ENCODE measurements at regions not wholly inside any gene's neighbourhood (a gene's known extent, or its start where the extent isn't known, plus 50 kb on each side); places are given as distances from the start of the nearest gene placed in this dataset.
A peak's percentile ranks its signal among the peaks of the same experiment; 100 is the strongest.
"Not testable (repeated sequence)": the region's sequence is repeated elsewhere in the genome, so short reads cannot be mapped to it uniquely, and the experiment has no call there.

- DNase-seq (ENCODE audit: low read depth in 2 of 2): no peak
These were observed 106.6 kb upstream of the FMN2 start for GRCh38 chr1:239985044-239985443.

DNA sequence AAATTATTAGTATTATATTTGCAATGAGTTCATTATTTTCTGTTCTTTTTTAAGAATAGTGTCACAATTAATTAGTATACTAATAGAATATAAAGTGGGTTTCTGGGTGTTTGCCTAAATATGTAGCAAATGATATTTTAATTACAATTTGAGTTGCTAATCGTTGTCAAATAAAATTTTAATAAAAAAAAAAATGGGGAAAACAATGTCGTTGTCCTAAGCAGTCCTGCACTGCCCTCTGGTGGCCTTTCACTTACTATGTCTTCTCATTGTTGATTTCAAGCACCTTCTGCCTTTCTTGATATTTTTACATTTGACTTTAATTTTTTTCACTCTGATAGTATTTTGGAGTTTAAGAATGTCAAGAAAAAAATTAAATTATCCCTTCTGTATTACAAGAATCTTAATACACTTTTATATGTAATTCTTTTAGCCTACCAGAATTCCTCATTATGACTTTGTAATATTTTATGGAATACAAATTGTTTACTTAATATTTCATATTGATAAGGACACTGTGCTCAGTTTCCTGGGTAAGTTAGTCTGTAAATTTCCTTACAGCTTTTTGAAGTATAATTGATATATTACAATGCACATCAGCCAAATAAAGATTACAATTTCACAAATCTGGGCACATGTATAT, 104.5 kb upstream of the FMN2 start:
- peak in 1 of 2 experiments; percentile 15 for DNase-seq (ENCODE audit: low read depth in 2 of 2)

DNA sequence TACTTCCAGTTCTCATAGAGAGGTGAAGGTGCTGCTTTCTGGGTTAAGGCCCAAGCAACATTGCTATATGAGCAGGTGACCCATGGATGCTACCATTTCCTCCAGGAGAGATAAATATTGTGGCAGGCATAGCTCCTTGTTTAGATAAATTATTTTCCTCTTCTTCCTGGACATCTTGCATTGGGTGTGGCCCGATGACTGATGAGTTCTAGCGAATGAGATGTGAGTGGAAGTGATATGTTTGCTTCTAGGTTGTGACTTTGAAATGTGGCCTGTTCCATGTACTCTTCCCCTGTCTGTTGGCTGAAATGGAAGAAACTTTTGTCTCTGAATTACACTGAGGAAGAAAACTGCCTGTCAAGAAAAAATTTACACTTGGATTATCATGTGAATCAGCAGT, 101.7 kb upstream of the FMN2 start:
- no peak for DNase-seq (ENCODE audit: low read depth in 2 of 2)

- not testable (repeated sequence) for DNase-seq (ENCODE audit: low read depth in 2 of 2)
These were observed 99.1 kb upstream of the FMN2 start for GRCh38 chr1:239992566-239992965.

- no peak for DNase-seq (ENCODE audit: low read depth in 2 of 2)
These were observed 98.3 kb upstream of the FMN2 start for GRCh38 chr1:239993366-239993765.

GRCh38 chr1:239995281-239995680, 96.4 kb upstream of the FMN2 start:
- no peak for DNase-seq (ENCODE audit: low read depth in 2 of 2)

GRCh38 chr1:239997160-239997514, 94.5 kb upstream of the FMN2 start:
- no peak for DNase-seq (ENCODE audit: low read depth in 2 of 2)

- peak in 1 of 2 experiments; percentile 8 for DNase-seq (ENCODE audit: low read depth in 2 of 2)
These were observed 94.0 kb upstream of the FMN2 start for GRCh38 chr1:239997515-239998311.

DNA sequence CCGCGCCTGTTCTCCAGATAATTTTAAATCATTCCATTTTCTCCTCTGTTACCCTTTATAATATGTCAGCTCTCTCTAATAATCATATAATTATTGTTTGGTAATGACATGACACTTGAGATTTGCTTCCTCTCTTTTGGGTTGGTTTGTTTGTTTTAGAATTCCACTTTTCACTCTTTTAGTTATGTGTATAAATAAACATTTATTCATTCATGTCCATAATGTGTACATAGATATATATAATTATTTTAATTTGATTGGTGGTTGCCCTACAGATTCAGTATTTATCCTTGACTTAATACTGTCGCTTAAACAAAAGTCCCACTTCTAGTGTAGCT, 93.4 kb upstream of the FMN2 start:
- no peak for DNase-seq (ENCODE audit: low read depth in 2 of 2)

DNA sequence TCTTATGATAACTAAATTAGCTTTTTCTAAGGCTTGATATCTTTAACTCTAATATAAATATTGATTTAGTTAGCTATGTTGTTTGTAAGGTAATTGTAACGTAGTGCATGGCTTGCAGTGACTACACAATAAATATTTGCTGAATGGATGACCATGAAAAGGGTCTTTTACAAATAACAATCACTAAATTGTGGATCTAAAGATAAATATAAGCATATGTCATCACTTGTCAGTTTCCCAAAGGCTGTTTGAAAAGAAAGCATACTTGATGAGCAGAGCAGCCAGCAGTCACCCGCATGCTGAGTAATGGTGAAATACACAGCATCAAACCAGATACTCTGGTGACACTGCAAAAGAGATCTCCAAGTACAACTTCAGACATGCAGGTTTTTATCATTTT, 92.5 kb upstream of the FMN2 start:
- no peak for DNase-seq (ENCODE audit: low read depth in 2 of 2)

DNA sequence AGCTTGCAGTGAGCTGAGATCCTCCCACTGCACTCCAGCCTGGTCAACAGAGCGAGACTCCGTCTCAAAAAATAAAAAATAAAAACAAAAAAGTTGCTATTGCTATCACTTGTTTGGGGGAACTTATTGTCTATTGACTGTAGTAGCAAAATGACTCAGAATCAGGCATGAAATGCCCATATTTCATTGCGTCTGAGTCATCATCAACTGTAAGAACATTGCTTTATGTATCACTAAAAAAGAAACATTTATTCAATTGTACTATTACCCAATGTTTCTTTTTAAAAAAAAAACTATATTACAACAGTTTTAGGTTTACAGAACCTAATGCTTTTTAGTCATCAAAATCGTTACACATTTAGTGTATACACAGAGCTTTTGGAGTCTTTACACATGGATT, 91.0 kb upstream of the FMN2 start:
- DNase-seq (ENCODE audit: low read depth in 2 of 2): no peak

DNA sequence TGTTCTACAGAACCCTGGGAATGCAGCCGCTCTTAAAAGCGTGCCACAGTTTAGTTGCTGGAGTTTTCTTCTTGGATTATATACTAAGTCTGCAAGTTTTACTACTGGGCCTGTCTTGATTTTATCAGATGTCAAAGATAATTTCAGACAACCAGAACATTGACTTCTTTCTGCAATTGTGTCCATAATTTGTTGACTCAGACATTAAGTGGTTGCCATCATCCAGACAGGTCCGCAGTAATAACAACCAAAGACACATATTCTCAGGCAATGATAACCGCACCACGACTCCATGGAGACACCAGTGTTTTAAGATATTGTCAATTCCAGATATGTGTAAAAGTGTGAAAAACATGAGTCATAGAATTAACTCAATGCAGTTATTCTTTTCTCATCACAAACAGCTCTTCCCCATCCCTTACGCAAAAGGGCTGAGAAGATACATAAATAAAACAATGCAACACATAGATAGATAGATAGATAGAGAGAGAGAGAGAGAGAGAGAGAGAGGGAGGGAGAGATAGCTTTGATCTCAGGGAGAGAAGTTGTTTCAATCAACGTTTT, 90.4 kb upstream of the FMN2 start:
- DNase-seq (ENCODE audit: low read depth in 2 of 2): no peak

DNA sequence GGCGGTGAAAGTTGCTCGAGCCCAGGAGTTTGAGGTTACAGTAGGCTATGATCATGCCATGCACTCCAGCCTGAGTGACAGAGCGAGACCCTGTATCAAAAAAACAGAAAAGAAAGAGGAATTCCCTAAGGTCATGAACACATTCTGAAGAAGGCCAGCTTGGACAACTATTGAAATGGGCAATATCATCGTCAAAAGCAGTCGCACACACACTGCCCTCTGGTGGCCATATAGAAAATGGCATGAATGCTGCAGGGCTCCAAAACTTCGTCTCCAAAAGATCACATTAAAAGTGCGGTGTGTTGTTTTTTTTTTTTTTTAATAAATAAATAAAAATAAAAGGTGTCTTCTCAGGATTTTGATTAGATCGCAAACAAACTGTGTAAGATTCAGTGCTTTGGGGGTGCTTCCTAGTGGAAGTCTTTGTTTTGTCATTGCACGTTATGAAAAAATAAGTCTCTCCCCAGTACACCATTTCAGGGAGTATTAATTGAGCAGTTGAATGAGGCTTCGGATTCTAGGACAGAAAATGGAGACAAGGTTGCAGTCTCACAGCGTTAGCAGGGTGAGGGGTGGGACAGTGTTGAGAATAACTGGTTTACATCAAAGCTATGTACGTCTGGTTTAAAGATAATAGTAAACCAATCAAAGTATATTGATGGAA, 87.5 kb upstream of the FMN2 start:
- no peak for DNase-seq (ENCODE audit: low read depth in 2 of 2)

DNA sequence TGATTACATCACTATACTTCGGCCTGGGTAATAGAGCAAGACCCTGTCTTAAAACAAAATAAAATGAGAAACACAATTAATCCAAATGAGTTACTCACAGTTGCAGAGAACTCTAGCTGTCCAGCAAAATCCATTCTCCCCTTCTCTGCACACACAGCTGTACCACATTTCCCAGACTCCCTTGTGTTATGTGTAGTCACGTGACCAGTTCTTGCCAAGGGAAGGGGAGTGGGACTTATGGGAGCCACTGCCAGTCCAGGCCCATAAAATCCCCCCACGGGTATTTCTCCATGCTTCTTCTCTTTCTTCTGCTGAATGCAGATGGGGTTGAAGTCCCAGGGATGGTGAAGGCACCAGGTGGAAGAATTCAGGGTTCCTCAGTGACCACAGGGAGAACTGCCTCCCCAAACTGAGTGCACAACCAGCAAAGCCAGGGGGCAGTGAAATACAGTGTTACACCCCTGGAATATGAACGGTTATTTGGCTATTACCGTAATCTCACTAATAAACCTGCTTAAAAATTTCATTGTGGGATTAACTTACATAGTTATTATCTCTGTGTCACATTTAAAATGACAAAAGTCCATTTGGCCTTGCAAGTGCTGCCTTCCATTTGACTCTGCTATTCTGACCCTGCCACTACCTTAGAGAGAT, 85.6 kb upstream of the FMN2 start:
- DNase-seq (ENCODE audit: low read depth in 2 of 2): no peak

DNA sequence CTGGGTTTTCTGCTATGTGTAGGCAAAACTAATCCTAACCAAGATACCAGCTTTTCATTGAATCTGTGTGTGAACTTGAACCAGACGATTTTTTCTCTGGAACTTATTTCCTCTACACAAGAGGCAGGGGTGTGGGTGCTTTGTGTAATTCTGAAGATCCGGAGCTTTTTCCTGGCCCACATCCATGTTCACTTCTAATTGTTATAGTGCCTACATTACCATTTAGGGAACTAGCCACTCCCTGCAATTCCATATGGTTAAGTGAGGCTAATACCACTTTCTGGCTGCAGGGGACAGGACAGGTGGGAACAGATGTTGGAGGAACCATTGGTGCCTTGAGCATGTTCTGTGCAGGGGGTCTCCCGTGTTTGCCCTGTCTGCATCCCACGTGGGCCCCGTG, 83.4 kb upstream of the FMN2 start:
- DNase-seq (ENCODE audit: low read depth in 2 of 2): no peak

DNA sequence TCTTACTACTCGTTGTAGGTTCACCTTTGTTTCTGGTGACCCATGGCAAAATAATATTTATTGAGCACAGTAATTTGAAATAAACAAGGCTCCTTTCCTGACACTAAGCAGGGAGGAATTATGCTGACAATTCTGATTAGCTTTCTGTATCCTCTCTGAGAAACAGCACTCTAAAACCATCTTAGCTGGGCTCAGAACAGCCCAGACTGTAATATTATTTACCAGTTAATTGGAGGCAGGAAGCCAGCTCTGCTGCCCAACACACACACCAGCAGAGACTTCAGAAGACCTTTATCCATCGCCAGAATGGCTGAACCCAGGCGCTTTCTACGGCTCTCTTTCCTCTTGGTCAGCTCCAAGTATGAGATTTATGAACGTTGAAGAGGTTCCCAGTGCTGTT, 77.6 kb upstream of the FMN2 start:
- DNase-seq (ENCODE audit: low read depth in 2 of 2): no peak

- DNase-seq (ENCODE audit: low read depth in 2 of 2): no peak
These were observed 73.1 kb upstream of the FMN2 start for GRCh38 chr1:240018617-240019016.

GRCh38 chr1:240019524-240019923, 72.2 kb upstream of the FMN2 start:
- DNase-seq (ENCODE audit: low read depth in 2 of 2): no peak

GRCh38 chr1:240020871-240021270, 70.8 kb upstream of the FMN2 start:
- no peak for DNase-seq (ENCODE audit: low read depth in 2 of 2)

DNA sequence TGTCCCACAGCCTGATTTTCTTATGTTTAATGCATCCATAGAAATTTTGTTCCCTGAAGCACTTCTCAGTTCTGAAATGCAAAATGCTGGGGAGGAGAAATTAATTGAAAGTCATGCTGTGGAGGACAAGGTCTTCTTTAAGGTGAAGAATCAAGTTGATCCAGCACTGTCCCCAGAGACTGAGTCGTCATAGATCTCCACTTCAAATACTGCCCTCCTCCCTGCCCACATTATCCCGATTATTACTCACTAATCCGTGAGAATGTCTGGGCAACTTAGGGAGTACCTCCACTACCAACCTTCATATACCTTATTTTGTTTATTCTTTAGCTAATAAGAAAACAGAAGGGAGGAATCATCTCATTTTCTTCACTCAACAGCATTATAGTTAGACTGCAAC, 70.0 kb upstream of the FMN2 start:
- DNase-seq (ENCODE audit: low read depth in 2 of 2): no peak

DNA sequence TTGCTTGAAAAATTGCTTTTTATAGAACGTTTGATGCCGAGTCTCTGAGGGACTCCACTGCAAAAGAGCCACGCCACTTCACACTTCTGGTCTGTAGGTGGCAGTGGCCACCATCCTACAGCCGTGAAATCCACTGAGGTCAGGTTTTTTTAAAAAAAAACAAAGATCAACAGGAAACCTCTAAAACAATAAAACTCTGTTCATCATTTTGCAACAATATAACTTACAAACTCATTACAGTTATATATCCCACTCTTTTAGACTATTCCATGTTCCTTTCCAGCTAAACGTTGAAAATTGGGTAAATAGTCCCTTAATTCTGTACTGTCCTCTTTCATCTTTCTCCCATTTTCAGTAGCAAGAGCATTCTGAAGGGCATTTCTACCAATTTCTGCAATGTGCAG, 64.6 kb upstream of the FMN2 start:
- DNase-seq (ENCODE audit: low read depth in 2 of 2): no peak

DNA sequence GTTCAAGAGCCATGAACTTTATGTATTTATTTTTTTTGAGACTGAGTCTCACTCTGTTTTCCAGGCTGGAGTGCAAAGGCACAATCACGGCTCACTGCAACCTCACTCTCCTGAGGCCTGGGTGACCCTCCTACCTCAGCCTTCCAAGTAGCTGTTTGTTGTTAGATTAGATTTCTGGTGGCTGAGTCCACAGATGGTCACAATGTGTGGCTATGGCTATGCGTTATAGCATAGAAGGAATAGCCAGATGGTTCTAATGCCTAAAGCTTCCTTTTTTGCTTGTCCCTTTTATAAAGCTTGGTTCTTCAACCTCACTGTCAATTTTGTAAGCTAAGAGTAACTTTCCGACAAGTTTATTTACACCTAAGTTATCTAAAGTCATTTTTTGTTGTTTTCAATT, 62.3 kb upstream of the FMN2 start:
- DNase-seq (ENCODE audit: low read depth in 2 of 2): no peak
